ENCODE measurements at regions not wholly inside any gene's neighbourhood (a gene's known extent, or its start where the extent isn't known, plus 50 kb on each side); places are given as distances from the start of the nearest gene placed in this dataset.

- TF ChIP-seq TAF1 (IDR thresholded peaks at IDR 0.05; ENCODE audit: low read depth), result no peak
- no peak for TF ChIP-seq TCF12 (IDR thresholded peaks at IDR 0.05; ENCODE audit: low read depth)
- no peak for TF ChIP-seq EP300 (IDR thresholded peaks at IDR 0.05; ENCODE audit: borderline replicate concordance)
- no peak for TF ChIP-seq YY1 (IDR thresholded peaks at IDR 0.05; ENCODE audit: low read depth)
- TF ChIP-seq CEBPB (IDR thresholded peaks at IDR 0.05), result no peak
- no peak for TF ChIP-seq NFIC (IDR thresholded peaks at IDR 0.05)
- no peak for TF ChIP-seq CREB1 (IDR thresholded peaks at IDR 0.05; ENCODE audit: low read depth)
- no peak for TF ChIP-seq RAD21 (IDR thresholded peaks at IDR 0.05; ENCODE audit: low read depth)
- TF ChIP-seq MAX (IDR thresholded peaks at IDR 0.05), result no peak
- no peak for TF ChIP-seq USF1 (IDR thresholded peaks at IDR 0.05)
- TF ChIP-seq REST (IDR thresholded peaks at IDR 0.05; ENCODE audit: low read depth), result no peak
- TF ChIP-seq EGR1 (IDR thresholded peaks at IDR 0.05), result no peak
- no peak for TF ChIP-seq ZBTB7A (IDR thresholded peaks at IDR 0.05; ENCODE audit: low read depth)
- TF ChIP-seq TEAD4 (IDR thresholded peaks at IDR 0.05), result no peak
These were observed 173.8 kb downstream of the GJA1 start for GRCh38 chr6:121609281-121609680.

Data from Ishikawa (cell line).